CD4-positive, alpha-beta memory T cell (primary cell): ENCODE measurements at regions not wholly inside any gene's neighbourhood (a gene's known extent, or its start where the extent isn't known, plus 50 kb on each side); places are given as distances from the start of the nearest gene placed in this dataset. TPM values are rescaled to one million over a fixed set of nuclear protein-coding genes. Genes with fewer than 3 reads are reported as not detected.

ENCODE experiments used
- CTCF ChIA-PET: fragments of 350-600 bp; sonication (Branson Sonifier 250); formaldehyde crosslinking; loops from one replicate; lab custom pipeline; 2021; ENCODE audit warnings: inconsistent platforms; ENCODE audit not compliant: partially characterized antibody; lab: Charles Lee
- POLR2A ChIA-PET: fragments of 350-600 bp; sonication (Branson Sonifier 250); formaldehyde crosslinking; loops from one replicate; lab custom pipeline; 2021; ENCODE audit not compliant: partially characterized antibody; lab: Charles Lee
- DNase-seq, 5 donors: peaks; one replicate each; pipeline versions ENCODE4 v3.0.0 to v3.0.0-alpha.2; 2020 to 2022; ENCODE audit warnings: mixed read lengths in 1 of 5
- H3K27ac ChIP-seq: one replicate; pipeline ENCODE4 v1.7.0; 2013; ENCODE audit warnings: low read depth, low read length
- H3K27me3 ChIP-seq: 2 replicates; pipeline ENCODE4 v1.7.0; 2013; ENCODE audit warnings: mild to moderate bottlenecking, low read length, moderate library complexity; ENCODE audit not compliant: insufficient read depth
- H3K36me3 ChIP-seq: 2 replicates; pipeline ENCODE4 v1.7.0; 2013; ENCODE audit warnings: mild to moderate bottlenecking, low read length, moderate library complexity; ENCODE audit not compliant: insufficient read depth
- H3K4me1 ChIP-seq: 2 replicates; pipeline ENCODE4 v1.7.0; 2013; ENCODE audit warnings: mild to moderate bottlenecking, low read length, moderate library complexity; ENCODE audit not compliant: insufficient read depth
- H3K4me3 ChIP-seq, 2 donors: one replicate each; pipeline ENCODE4 v1.7.0; 2013; ENCODE audit warnings: low read length in 2 of 2, mild to moderate bottlenecking in 1 of 2
- H3K9me3 ChIP-seq, 2 donors: one replicate each; pipeline ENCODE4 v1.7.0; 2013; ENCODE audit warnings: low read length in 2 of 2, control low read depth in 1 of 2; ENCODE audit not compliant: control insufficient read depth in 1 of 2
- H3K27ac Mint-ChIP-seq, 7 donors: one replicate each; pipeline ENCODE4 v1.8.0; 2020 to 2021; ENCODE audit warnings: mixed read lengths in 7 of 7, mild to moderate bottlenecking in 6 of 7, inconsistent platforms in 3 of 7, moderate library complexity in 3 of 7
- H3K27me3 Mint-ChIP-seq, 2 donors: one replicate each; pipeline ENCODE4 v1.8.0; 2020 to 2021; ENCODE audit warnings: mixed read lengths in 2 of 2
- H3K36me3 Mint-ChIP-seq, 2 donors: one replicate each; pipeline ENCODE4 v1.8.0; 2020 to 2021; ENCODE audit warnings: mixed read lengths in 2 of 2, inconsistent platforms in 1 of 2, mild to moderate bottlenecking in 1 of 2
- H3K4me1 Mint-ChIP-seq, 4 donors: one replicate each; pipeline ENCODE4 v1.8.0; 2020 to 2021; ENCODE audit warnings: mixed read lengths in 4 of 4, mild to moderate bottlenecking in 1 of 4
- H3K4me3 Mint-ChIP-seq, 8 donors: one replicate each; pipeline ENCODE4 v1.8.0; 2020 to 2021; ENCODE audit warnings: mixed read lengths in 8 of 8, mild to moderate bottlenecking in 7 of 8, moderate library complexity in 6 of 8, inconsistent platforms in 3 of 8
- H3K9me3 Mint-ChIP-seq, 8 donors: one replicate each; pipeline ENCODE4 v1.8.0; 2020 to 2021; ENCODE audit warnings: mixed read lengths in 8 of 8, mild to moderate bottlenecking in 5 of 8, inconsistent platforms in 3 of 8, moderate library complexity in 1 of 8
- intact Hi-C: fragments of 100-400 bp; cut with micrococcal nuclease; formaldehyde crosslinking; loops from one replicate; pipeline ENCODE4 v1.15.1; 2023
- microRNA-seq: library from miRNA; unstranded; fragments of <30 nt; microRNA quantifications from one replicate; pipeline ENCODE4 v1.2.0, GENCODE V29; 2021; ENCODE audit warnings: borderline replicate concordance, borderline number of aligned reads, borderline microRNAs expressed, mixed read lengths

- Histone ChIP-seq H3K9me3 (no peaks in the 10 kb centered on the region), H3K4me1 (no peaks in the 10 kb centered on the region), H3K27me3 (no peaks in the 10 kb centered on the region), H3K4me3 (no peak overlapping the region), H3K27ac (no peak overlapping the region), H3K36me3 (no peaks in the 10 kb centered on the region)
- Mint-ChIP-seq H3K36me3 (no peaks in the 10 kb centered on the region), H3K4me1 (no peaks in the 10 kb centered on the region), H3K9me3 (no peaks in the 10 kb centered on the region), H3K27ac (no peak overlapping the region), H3K27me3 (peaks cover 3 to 5% of the 10 kb centered on the region in 2 donors), H3K4me3 (no peak overlapping the region)
- intact Hi-C loops, result no loop called here
- ChIA-PET POLR2A (no interaction called here), CTCF (interaction anchor here (0.9 to 2.4 kb wide), 3 partner anchors 9 to 21 kb away, joined by 3 to 9 read pairs (median 7); no protein-coding TSS in a partner anchor)
- no peak for DNase-seq
These were observed 71.8 kb downstream of the CMPK2 start for GRCh38 chr2:6793913-6794312.

- Histone ChIP-seq H3K27me3 (no peaks in the 10 kb centered on the region), H3K9me3 (no peaks in the 10 kb centered on the region), H3K4me3 (no peak overlapping the region), H3K4me1 (no peaks in the 10 kb centered on the region), H3K36me3 (no peaks in the 10 kb centered on the region), H3K27ac (no peak overlapping the region)
- ChIA-PET POLR2A (no interaction called here), CTCF (interaction anchor here (0.9 to 2.4 kb wide), 3 partner anchors 9 to 22 kb away, joined by 3 to 9 read pairs (median 7); no protein-coding TSS in a partner anchor)
- no peaks in the 10 kb centered on the region for H3K4me1 Mint-ChIP-seq
- H3K36me3 Mint-ChIP-seq, result no peaks in the 10 kb centered on the region
- H3K9me3 Mint-ChIP-seq, result no peaks in the 10 kb centered on the region
- no peak overlapping the region for H3K4me3 Mint-ChIP-seq
- intact Hi-C loops, result no loop called here
- no peak overlapping the region for H3K27ac Mint-ChIP-seq
- H3K27me3 Mint-ChIP-seq, result peaks cover 3% of the 10 kb centered on the region in 2 donors
- no peak for DNase-seq
These were observed 71.3 kb downstream of the CMPK2 start for GRCh38 chr2:6794448-6794847.

Small RNA genes lying in the stretch of these regions (microRNA-seq; reads per million reads assigned to microRNA genes)
- gene MIR7158 (not detected), gene MIR7515 (not detected)
